H9 (cell line): ENCODE measurements at regions not wholly inside any gene's neighbourhood (a gene's known extent, or its start where the extent isn't known, plus 50 kb on each side); places are given as distances from the start of the nearest gene placed in this dataset.

Experiments
- DNase-seq: peaks from one replicate; pipeline ENCODE4 v3.0.0-alpha.2; 2017
- H2AFZ ChIP-seq: one replicate; pipeline ENCODE4 v1.6.1; 2013; ENCODE audit warnings: mild to moderate bottlenecking, low read length, control low read depth, moderate library complexity
- H2AK5ac ChIP-seq: 2 replicates; pipeline ENCODE4 v1.6.1; 2013; ENCODE audit warnings: low read length, control low read depth, mixed read lengths; ENCODE audit not compliant: insufficient read length
- H2BK120ac ChIP-seq: one replicate; pipeline ENCODE4 v1.6.1; 2013; ENCODE audit warnings: low read depth, mild to moderate bottlenecking, low read length, control low read depth, inconsistent platforms; ENCODE audit not compliant: poor library complexity, severe bottlenecking
- H2BK12ac ChIP-seq: 2 replicates; pipeline ENCODE4 v1.6.1; 2013; ENCODE audit warnings: low read length, control low read depth, mixed read lengths, low read depth; ENCODE audit not compliant: insufficient read length
- H2BK15ac ChIP-seq: 2 replicates; pipeline ENCODE4 v1.6.1; 2013; ENCODE audit warnings: low read depth, low read length, control low read depth
- H2BK20ac ChIP-seq: one replicate; pipeline ENCODE4 v1.6.1; 2013; ENCODE audit warnings: low read depth, mild to moderate bottlenecking, low read length, control low read depth, inconsistent platforms; ENCODE audit not compliant: poor library complexity, severe bottlenecking
- H2BK5ac ChIP-seq: 2 replicates; pipeline ENCODE4 v1.6.1; 2013; ENCODE audit warnings: low read length, control low read depth, mixed read lengths; ENCODE audit not compliant: insufficient read length
- H3K14ac ChIP-seq: 2 replicates; pipeline ENCODE4 v1.6.1; 2013; ENCODE audit warnings: low read length, control low read depth; ENCODE audit not compliant: insufficient read depth
- H3K18ac ChIP-seq: 2 replicates; pipeline ENCODE4 v1.6.1; 2013; ENCODE audit warnings: low read depth, mild to moderate bottlenecking, mixed read lengths, low read length, control low read depth; ENCODE audit not compliant: insufficient read length
- H3K23ac ChIP-seq: 2 replicates; pipeline ENCODE4 v1.6.1; 2013; ENCODE audit warnings: low read length, control low read depth, mixed read lengths, low read depth; ENCODE audit not compliant: insufficient read length
- H3K23me2 ChIP-seq: 2 replicates; pipeline ENCODE4 v1.6.1; 2013; ENCODE audit warnings: low read depth, mild to moderate bottlenecking, mixed read lengths, low read length, control low read depth; ENCODE audit not compliant: insufficient read length, poor library complexity, severe bottlenecking
- H3K27ac ChIP-seq: 2 replicates; pipeline ENCODE4 v1.5.1; 2013; ENCODE audit warnings: low read length, control low read depth, mixed read lengths, low read depth; ENCODE audit not compliant: insufficient read length
- H3K27me3 ChIP-seq: 2 replicates; pipeline ENCODE4 v1.6.1; 2013; ENCODE audit warnings: low read length, control low read depth, inconsistent platforms; ENCODE audit not compliant: insufficient read depth
- H3K4ac ChIP-seq: 2 replicates; pipeline ENCODE4 v1.6.1; 2013; ENCODE audit warnings: low read depth, mild to moderate bottlenecking, control low read depth, inconsistent platforms, low read length, moderate library complexity
- H3K4me1 ChIP-seq: 2 replicates; pipeline ENCODE4 v1.6.1; 2013; ENCODE audit warnings: low read length, control low read depth, inconsistent platforms; ENCODE audit not compliant: insufficient read depth
- H3K4me2 ChIP-seq: 2 replicates; pipeline ENCODE4 v1.6.1; 2013; ENCODE audit warnings: low read length, control low read depth, mixed read lengths; ENCODE audit not compliant: insufficient read length, insufficient read depth
- H3K56ac ChIP-seq: 2 replicates; pipeline ENCODE4 v1.6.1; 2013; ENCODE audit warnings: low read depth, mild to moderate bottlenecking, mixed read lengths, low read length, control low read depth; ENCODE audit not compliant: insufficient read length
- H3K79me1 ChIP-seq: 2 replicates; pipeline ENCODE4 v1.6.1; 2013; ENCODE audit warnings: low read depth, mild to moderate bottlenecking, moderate library complexity, low read length, control low read depth, inconsistent platforms; ENCODE audit not compliant: insufficient read depth, poor library complexity, severe bottlenecking
- H3K79me2 ChIP-seq: 2 replicates; pipeline ENCODE4 v1.6.1; 2013; ENCODE audit warnings: low read length, control low read depth, inconsistent platforms; ENCODE audit not compliant: insufficient read depth
- H3K9ac ChIP-seq: 2 replicates; pipeline ENCODE4 v1.6.1; 2013; ENCODE audit warnings: low read length, control low read depth, mixed read lengths; ENCODE audit not compliant: insufficient read length; ENCODE audit errors: extremely low read depth
- H3K9me3 ChIP-seq: one replicate; pipeline ENCODE4 v1.6.1; 2013; ENCODE audit warnings: low read depth, low read length, inconsistent platforms; ENCODE audit not compliant: control insufficient read depth
- H3T11ph ChIP-seq: one replicate; pipeline ENCODE4 v1.6.1; 2013; ENCODE audit warnings: mild to moderate bottlenecking, low read length, control low read depth, inconsistent platforms
- H4K20me1 ChIP-seq: one replicate; pipeline ENCODE4 v1.6.1; 2013; ENCODE audit not compliant: control insufficient read depth, insufficient read length, insufficient read depth
- H4K5ac ChIP-seq: 2 replicates; pipeline ENCODE4 v1.6.1; 2013; ENCODE audit warnings: low read depth, mild to moderate bottlenecking, mixed read lengths, low read length, control low read depth; ENCODE audit not compliant: insufficient read length
- H4K8ac ChIP-seq: replicated peaks from 2 replicates; pipeline ENCODE4 v1.6.1; 2013; ENCODE audit warnings: low read length, control low read depth, mixed read lengths, low read depth; ENCODE audit not compliant: insufficient read length
- H4K91ac ChIP-seq: 2 replicates; pipeline ENCODE4 v1.6.1; 2013; ENCODE audit warnings: low read depth, mild to moderate bottlenecking, moderate library complexity, mixed read lengths, low read length, control low read depth; ENCODE audit not compliant: insufficient read length
- H3K27ac Mint-ChIP-seq, 3 experiments: 2 replicates in 2 of 3; 3 replicates in 1 of 3; pipeline ENCODE4 v1.8.0; 2020 to 2021; ENCODE audit warnings: mixed read lengths in 3 of 3, mild to moderate bottlenecking in 1 of 3, moderate library complexity in 1 of 3
- H3K27me3 Mint-ChIP-seq: 2 replicates; pipeline ENCODE4 v1.8.0; 2021; ENCODE audit warnings: low read depth, mild to moderate bottlenecking, moderate library complexity, mixed read lengths
- H3K36me3 Mint-ChIP-seq, 3 experiments: 2 replicates in 2 of 3; 3 replicates in 1 of 3; pipeline ENCODE4 v1.8.0; 2020 to 2021; ENCODE audit warnings: low read depth in 3 of 3, mixed read lengths in 3 of 3; ENCODE audit not compliant: insufficient read depth in 1 of 3
- H3K4me1 Mint-ChIP-seq, 2 experiments: 2 replicates each; pipeline ENCODE4 v1.8.0; 2020; ENCODE audit warnings: mixed read lengths in 2 of 2
- H3K4me3 Mint-ChIP-seq, 2 experiments: 2 replicates in 1 of 2; 3 replicates in 1 of 2; pipeline ENCODE4 v1.8.0; 2020 to 2021; ENCODE audit warnings: mild to moderate bottlenecking in 2 of 2, mixed read lengths in 2 of 2, moderate library complexity in 1 of 2
- H3K9me3 Mint-ChIP-seq, 2 experiments: 2 replicates in 1 of 2; 3 replicates in 1 of 2; pipeline ENCODE4 v1.8.0; 2020; ENCODE audit warnings: mild to moderate bottlenecking in 2 of 2, mixed read lengths in 2 of 2, moderate library complexity in 1 of 2
- CTCF ChIP-seq: fragments of 200-600 bp; sonication (generic); conservative IDR thresholded peaks from 3 replicates; pipeline ENCODE4 v1.8.0; 2021; ENCODE audit warnings: antibody characterized with exemption, mild to moderate bottlenecking
- WGBS: extraction: QIAGEN DNeasy Blood & Tissue Kit; methylation state at CpG from one replicate; pipeline ENCODE4 v1.1.7; 2013; ENCODE audit warnings: missing lambda C conversion rate, low lambda C conversion rate, mixed read lengths; ENCODE audit not compliant: insufficient read length; ENCODE audit errors: extremely low coverage; 5-methylcytosine and 5-hydroxymethylcytosine counted together

DNA sequence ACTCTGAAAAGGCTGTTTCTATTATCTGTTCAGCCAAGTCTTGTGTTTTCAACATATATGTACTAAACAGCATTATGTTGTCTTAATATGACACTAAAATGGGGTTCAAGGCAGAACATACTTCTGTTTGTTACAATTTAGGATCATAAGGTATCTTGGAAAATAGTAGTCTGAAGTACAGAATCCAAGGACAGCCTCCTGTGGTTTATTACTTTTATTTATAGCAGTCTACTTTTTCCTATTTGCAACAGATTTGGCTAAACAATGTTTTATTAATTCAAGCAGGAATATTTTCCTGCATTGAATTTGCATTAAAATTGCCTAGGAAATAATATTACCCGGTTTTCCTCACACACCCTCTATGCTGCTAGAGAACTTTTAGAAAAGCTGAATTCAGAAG, 67.7 kb downstream of the PLEKHG1 start:
- Histone ChIP-seq H3K4me1 (no peaks in the 10 kb centered on the region), H4K20me1 (no peaks in the 10 kb centered on the region), H2AK5ac (no peak overlapping the region), H3K4ac (no peak overlapping the region), H3K9ac (no peak overlapping the region), H3K27me3 (no peaks in the 10 kb centered on the region), H3K23ac (no peak overlapping the region), H2AFZ (no peak overlapping the region), H2BK12ac (no peak overlapping the region), H3T11ph (no peak overlapping the region), H3K23me2 (no peaks in the 10 kb centered on the region), H2BK20ac (no peak overlapping the region), H2BK5ac (no peak overlapping the region), H3K4me2 (no peak overlapping the region), H2BK120ac (no peak overlapping the region), H2BK15ac (no peak overlapping the region), H4K91ac (no peak overlapping the region), H3K27ac (no peak overlapping the region), H3K9me3 (no peaks in the 10 kb centered on the region), H3K79me2 (no peaks in the 10 kb centered on the region), H3K18ac (no peak overlapping the region), H3K14ac (no peak overlapping the region), H3K56ac (no peak overlapping the region), H3K79me1 (no peaks in the 10 kb centered on the region), H4K8ac (no peak overlapping the region), H4K5ac (no peak overlapping the region)
- no peak for TF ChIP-seq CTCF
- H3K4me3 Mint-ChIP-seq = no peak overlapping the region
- DNase-seq = no peak
- H3K27ac Mint-ChIP-seq = no peak overlapping the region
- H3K36me3 Mint-ChIP-seq = no peaks in the 10 kb centered on the region
- H3K27me3 Mint-ChIP-seq = peaks cover 6% of the 10 kb centered on the region
- H3K9me3 Mint-ChIP-seq = no peaks in the 10 kb centered on the region
- peaks cover 4 to 6% of the 10 kb centered on the region in 2 experiments; a peak in 3 of 4 replicates for H3K4me1 Mint-ChIP-seq
- WGBS = no CpG with 5 or more reads among the region's 1 CpG
